ENCODE measurements at regions not wholly inside any gene's neighbourhood (a gene's known extent, or its start where the extent isn't known, plus 50 kb on each side); places are given as distances from the start of the nearest gene placed in this dataset.

- no peak for DNase-seq
- no peak for FAIRE-seq
- Histone ChIP-seq H3K4me3 (no peak overlapping the region), H3K9me3 (no peaks in the 10 kb centered on the region), H3K27ac (no peak overlapping the region), H3K4me1 (no peaks in the 10 kb centered on the region), H3K27me3 (no peaks in the 10 kb centered on the region), H3K36me3 (no peaks in the 10 kb centered on the region)
- TF ChIP-seq, protein P1, sequence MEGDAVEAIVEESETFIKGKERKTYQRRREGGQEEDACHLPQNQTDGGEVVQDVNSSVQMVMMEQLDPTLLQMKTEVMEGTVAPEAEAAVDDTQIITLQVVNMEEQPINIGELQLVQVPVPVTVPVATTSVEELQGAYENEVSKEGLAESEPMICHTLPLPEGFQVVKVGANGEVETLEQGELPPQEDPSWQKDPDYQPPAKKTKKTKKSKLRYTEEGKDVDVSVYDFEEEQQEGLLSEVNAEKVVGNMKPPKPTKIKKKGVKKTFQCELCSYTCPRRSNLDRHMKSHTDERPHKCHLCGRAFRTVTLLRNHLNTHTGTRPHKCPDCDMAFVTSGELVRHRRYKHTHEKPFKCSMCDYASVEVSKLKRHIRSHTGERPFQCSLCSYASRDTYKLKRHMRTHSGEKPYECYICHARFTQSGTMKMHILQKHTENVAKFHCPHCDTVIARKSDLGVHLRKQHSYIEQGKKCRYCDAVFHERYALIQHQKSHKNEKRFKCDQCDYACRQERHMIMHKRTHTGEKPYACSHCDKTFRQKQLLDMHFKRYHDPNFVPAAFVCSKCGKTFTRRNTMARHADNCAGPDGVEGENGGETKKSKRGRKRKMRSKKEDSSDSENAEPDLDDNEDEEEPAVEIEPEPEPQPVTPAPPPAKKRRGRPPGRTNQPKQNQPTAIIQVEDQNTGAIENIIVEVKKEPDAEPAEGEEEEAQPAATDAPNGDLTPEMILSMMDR (IDR thresholded peaks at IDR 0.05) = no peak
- no peak for ATAC-seq
- 90 to 96% methylated on average over 4 of the region's 4 CpGs for WGBS, 2 donors
- intact Hi-C loops (cut with DNase I) = no loop called here
These were observed 96.2 kb upstream of the SPRY1 start for GRCh38 chr4:123300222-123301039.

DNA sequence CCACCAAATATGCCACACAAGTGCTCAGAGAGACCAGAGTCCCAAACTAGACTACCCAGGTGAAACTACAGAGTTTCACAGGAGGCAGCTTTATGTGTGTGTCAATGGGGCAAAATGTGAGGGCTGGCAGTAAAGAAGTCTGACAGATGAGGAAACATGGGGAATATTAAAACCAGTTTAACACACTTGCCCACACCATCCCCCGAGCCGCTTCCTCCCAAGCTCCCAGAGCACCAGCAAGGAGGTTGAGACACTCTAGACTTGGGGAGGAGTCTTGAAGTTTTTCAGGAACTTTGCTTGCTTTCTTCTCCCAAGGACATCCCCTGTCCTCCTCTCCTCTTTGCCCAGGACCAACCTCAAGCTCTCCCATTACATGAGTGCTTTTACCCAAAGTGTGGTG is 94.7 kb upstream of the SPRY1 start:
- Histone ChIP-seq H3K4me1 (no peaks in the 10 kb centered on the region), H3K9me3 (no peaks in the 10 kb centered on the region), H3K27ac (no peak overlapping the region), H3K27me3 (no peaks in the 10 kb centered on the region), H3K36me3 (no peaks in the 10 kb centered on the region), H3K4me3 (no peak overlapping the region)
- intact Hi-C loops (cut with DNase I) = no loop called here
- ATAC-seq = no peak
- 96% methylated on average over 2 of the region's 2 CpGs for WGBS, 2 donors
- TF ChIP-seq, protein P1 (IDR thresholded peaks at IDR 0.05) = no peak
- DNase-seq = no peak
- FAIRE-seq = no peak

- no peak for DNase-seq
- peak in 1 of 4 donors; percentile 47 for ATAC-seq
- TF ChIP-seq, protein P1 (IDR thresholded peaks at IDR 0.05) = no peak
- Histone ChIP-seq H3K4me1 (no peaks in the 10 kb centered on the region), H3K27ac (no peak overlapping the region), H3K27me3 (no peaks in the 10 kb centered on the region), H3K9me3 (no peaks in the 10 kb centered on the region), H3K4me3 (no peak overlapping the region), H3K36me3 (no peaks in the 10 kb centered on the region)
- WGBS, 2 donors = 88 to 90% methylated on average over 17 of the region's 17 CpGs
- no peak for FAIRE-seq
- intact Hi-C loops (cut with DNase I) = no loop called here
These were observed 92.2 kb upstream of the SPRY1 start for GRCh38 chr4:123304151-123304964.

DNA sequence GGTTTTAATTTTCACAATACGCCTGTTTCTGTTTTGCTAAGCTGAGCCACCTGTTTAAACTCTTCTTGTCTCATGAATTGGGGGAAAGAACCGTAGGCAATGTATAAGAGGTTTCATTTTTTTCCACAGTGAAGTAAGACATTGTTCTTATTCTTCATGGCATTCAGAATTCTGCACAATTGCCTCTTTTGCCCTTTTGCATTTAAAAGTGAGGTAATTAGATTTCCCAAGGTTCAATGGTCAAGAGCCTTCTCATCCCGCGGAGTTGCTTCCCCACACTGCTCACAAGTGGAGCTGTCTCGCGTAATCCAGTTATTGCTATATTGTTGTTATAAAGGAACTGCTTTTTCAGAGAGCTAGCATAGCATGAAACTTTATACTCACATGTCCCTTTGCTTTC is 90.9 kb upstream of the SPRY1 start:
- FAIRE-seq = no peak
- H3K4me1 ChIP-seq = no peaks in the 10 kb centered on the region
- TF ChIP-seq, protein P1 (IDR thresholded peaks at IDR 0.05) = no peak

More for the DNA sequence above, 90.9 kb upstream of the SPRY1 start:
- no peaks in the 10 kb centered on the region for H3K36me3 ChIP-seq
- no peak overlapping the region for H3K27ac ChIP-seq
- ATAC-seq = no peak
- intact Hi-C loops (cut with DNase I) = no loop called here
- DNase-seq = no peak
- H3K4me3 ChIP-seq = no peak overlapping the region
- no peaks in the 10 kb centered on the region for H3K9me3 ChIP-seq
- H3K27me3 ChIP-seq = no peaks in the 10 kb centered on the region
- 93% methylated on average over 6 of the region's 6 CpGs for WGBS, 2 donors

All from pancreas (tissue), 10 donors.